Sigmoid colon (tissue), 6 donors: ENCODE measurements at regions not wholly inside any gene's neighbourhood (a gene's known extent, or its start where the extent isn't known, plus 50 kb on each side); places are given as distances from the start of the nearest gene placed in this dataset.

Source experiments
- DNase-seq: peaks from one replicate; pipeline ENCODE4 v3.0.0-alpha.2; 2019
- H3K27ac ChIP-seq, 4 donors: fragments of 200-600 bp; sonication (generic); one replicate each; pipeline ENCODE4 v1.5.1; 2016 to 2019; ENCODE audit warnings: mild to moderate bottlenecking in 1 of 4
- H3K27me3 ChIP-seq, 3 donors: fragments of 200-600 bp; sonication (generic); one replicate each; pipeline ENCODE4 v1.5.1; 2019; ENCODE audit warnings: mild to moderate bottlenecking in 1 of 3
- H3K36me3 ChIP-seq, 4 donors: fragments of 200-600 bp; sonication (generic); one replicate each; pipeline ENCODE4 v1.5.1; 2016 to 2019
- H3K4me1 ChIP-seq, 4 donors: fragments of 200-600 bp; sonication (generic); one replicate each; pipeline ENCODE4 v1.5.1; 2017 to 2019
- H3K4me3 ChIP-seq, 4 donors: fragments of 200-600 bp; sonication (generic); one replicate each; pipeline ENCODE4 v1.5.1; 2017 to 2019; ENCODE audit warnings: mild to moderate bottlenecking in 2 of 4, moderate library complexity in 1 of 4
- H3K9me3 ChIP-seq, 4 donors: fragments of 200-600 bp in 3 of 4; sonication (generic) in 3 of 4; one replicate each; pipeline versions ENCODE4 v1.5.1 to v1.6.1; 2013 to 2019
- EP300 ChIP-seq, 4 donors: sonication (generic); formaldehyde crosslinking; IDR thresholded peaks; one replicate each; pipeline ENCODE4 v1.6.1; 2017; ENCODE audit warnings: antibody characterized with exemption in 4 of 4
- POLR2A ChIP-seq, 2 donors: fragments of 450-650 bp; IDR thresholded peaks; one replicate each; pipeline ENCODE4 v1.6.1; 2016; ENCODE audit warnings: antibody characterized with exemption in 2 of 2, mild to moderate bottlenecking in 2 of 2, moderate library complexity in 2 of 2
- POLR2AphosphoS5 ChIP-seq, 4 donors: sonication (generic); formaldehyde crosslinking; IDR thresholded peaks; one replicate each; pipeline ENCODE4 v1.6.1; 2017; ENCODE audit warnings: antibody characterized with exemption in 4 of 4
- WGBS, 2 donors: extraction: QIAGEN DNeasy Blood & Tissue Kit; methylation state at CpG; one replicate each; pipeline ENCODE4 v1.1.7; 2013; 5-methylcytosine and 5-hydroxymethylcytosine counted together
- intact Hi-C: fragments of 100-400 bp; cut with DNase I; formaldehyde crosslinking; loops from one replicate; pipeline ENCODE4 v1.15.1; 2023
- TF ChIP-seq, protein P1 (sequence below), 4 experiments: fragments of 450-650 bp in 3 of 4; fragments of 200-600 bp in 1 of 4; IDR thresholded peaks; one replicate each; pipeline ENCODE4 v1.5.1; 2016 to 2019; ENCODE audit warnings: antibody characterized with exemption in 4 of 4, mild to moderate bottlenecking in 3 of 4, moderate library complexity in 2 of 4
- donor health status: healthy with polysubstance abuse.
- donor health status: healthy.

DNA sequence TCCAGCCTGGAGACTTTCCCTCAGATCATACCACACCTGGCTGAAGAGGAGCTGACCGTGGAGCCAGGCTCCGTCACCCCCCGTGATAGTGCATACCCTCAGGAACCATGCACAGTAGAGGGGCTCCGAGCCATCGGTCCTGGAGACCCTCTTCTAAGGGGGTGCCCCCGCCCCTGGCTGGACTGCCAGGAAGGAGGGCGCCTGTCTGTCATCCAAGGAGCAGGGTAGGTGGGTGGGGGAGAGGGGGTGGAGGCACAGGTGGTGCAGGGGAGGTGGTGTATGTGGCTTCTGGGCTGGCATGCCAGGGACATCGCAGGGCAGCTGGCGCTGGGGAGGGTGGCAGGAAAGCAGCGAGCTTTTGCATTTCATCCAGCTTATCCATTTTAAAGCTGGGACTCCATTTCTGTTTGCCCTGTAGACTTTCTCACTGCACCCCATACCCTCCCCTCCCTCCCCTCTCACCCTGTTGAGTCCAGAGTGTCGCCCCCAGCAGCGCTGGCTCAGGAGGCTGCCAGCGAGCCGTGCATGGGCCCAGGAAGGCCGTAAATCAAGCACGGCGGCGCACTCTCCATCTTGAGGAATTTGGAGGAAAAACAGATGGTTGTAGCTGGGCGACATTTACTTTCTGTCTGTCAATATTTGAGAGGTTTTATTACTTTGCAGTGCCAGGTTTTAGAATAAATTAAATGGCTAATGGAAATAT is 56.2 kb upstream of the HS6ST1 start:
- Histone ChIP-seq H3K27me3 (no peaks in the 10 kb centered on the region), H3K27ac (peak overlapping the region; percentile 73 to 81 (median 77)), H3K9me3 (no peaks in the 10 kb centered on the region), H3K4me1 (peaks cover 0 to 78% (median 74%) of the 10 kb centered on the region in 4 donors), H3K4me3 (no peak overlapping the region), H3K36me3 (no peaks in the 10 kb centered on the region)
- intact Hi-C loops = loop anchor here (2.0 kb wide), 1 partner anchor 52 kb away; no protein-coding TSS in a partner anchor
- no peak for DNase-seq
- TF ChIP-seq POLR2AphosphoS5 (IDR thresholded peaks at IDR 0.05) (peak in 2 of 4 donors; percentile 61 to 76), POLR2A (IDR thresholded peaks at IDR 0.05) (no peak)
- TF ChIP-seq, protein P1, sequence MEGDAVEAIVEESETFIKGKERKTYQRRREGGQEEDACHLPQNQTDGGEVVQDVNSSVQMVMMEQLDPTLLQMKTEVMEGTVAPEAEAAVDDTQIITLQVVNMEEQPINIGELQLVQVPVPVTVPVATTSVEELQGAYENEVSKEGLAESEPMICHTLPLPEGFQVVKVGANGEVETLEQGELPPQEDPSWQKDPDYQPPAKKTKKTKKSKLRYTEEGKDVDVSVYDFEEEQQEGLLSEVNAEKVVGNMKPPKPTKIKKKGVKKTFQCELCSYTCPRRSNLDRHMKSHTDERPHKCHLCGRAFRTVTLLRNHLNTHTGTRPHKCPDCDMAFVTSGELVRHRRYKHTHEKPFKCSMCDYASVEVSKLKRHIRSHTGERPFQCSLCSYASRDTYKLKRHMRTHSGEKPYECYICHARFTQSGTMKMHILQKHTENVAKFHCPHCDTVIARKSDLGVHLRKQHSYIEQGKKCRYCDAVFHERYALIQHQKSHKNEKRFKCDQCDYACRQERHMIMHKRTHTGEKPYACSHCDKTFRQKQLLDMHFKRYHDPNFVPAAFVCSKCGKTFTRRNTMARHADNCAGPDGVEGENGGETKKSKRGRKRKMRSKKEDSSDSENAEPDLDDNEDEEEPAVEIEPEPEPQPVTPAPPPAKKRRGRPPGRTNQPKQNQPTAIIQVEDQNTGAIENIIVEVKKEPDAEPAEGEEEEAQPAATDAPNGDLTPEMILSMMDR (IDR thresholded peaks at IDR 0.05) = no peak
- 59 to 72% methylated on average over 19 of the region's 19 CpGs for WGBS, 2 donors

DNA sequence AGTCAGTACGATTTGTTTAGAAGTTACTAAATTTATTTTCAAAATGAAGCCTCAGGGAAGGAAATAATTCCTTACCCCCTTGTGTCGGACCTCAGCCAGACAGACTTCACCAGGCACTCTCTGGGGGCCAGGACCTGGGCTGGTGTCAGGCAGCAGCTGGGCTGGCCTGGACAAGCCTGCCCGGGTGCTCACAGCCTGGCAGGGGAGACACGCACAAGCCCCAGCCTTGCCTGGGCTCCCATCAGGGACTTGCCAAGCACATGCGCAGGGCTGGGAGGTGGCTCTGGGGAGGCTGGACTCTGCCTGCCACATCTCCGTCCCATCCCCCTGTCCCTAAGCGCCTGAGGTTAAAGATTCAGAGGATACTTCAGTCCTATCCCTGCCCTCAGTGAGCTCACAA is 56.8 kb upstream of the HS6ST1 start:
- H3K4me1 ChIP-seq = peaks cover 0 to 84% (median 79%) of the 10 kb centered on the region in 4 donors

DNA sequence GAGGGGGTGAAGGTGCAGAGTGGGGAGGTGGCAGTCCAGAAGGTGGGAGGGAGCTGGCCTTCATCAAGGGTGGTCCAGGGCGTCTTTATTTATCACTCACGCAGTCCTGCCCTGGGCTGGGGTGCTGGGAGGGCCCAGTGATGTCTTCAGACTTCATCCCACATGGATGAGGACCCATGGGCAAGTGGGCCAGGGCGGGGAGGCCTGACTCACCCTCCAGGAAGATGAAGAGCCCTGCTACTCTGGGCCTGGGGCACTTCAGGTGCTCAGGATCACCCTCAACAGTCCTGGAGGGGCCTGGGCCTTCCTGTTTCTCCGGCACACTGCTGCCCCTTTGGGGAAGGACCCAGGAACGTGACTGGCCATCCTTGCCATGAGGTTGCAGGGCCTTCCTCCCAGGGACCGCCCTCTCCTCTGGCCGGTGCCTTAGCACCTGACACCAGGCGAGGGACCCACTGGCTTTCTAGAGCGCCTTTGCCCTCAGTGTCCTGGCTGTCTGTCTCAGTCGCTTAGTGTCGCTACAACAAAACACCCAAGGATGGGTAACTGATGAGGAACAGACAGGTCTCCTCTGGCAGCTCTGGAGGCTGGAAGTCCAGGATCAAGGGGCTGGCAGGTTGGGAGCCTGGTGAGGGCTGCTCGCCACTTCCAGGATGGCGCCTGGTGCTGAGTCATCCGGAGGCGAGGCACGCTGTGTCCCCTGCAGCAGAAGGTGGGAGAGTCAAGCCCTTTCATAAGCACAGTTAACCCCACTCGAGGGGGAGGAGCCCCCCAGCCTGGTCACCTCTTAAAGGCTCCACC is 57.8 kb upstream of the HS6ST1 start:
- intact Hi-C loops = no loop called here
- H3K4me1 ChIP-seq = peaks cover 0 to 93% (median 88%) of the 10 kb centered on the region in 4 donors

More for the DNA sequence above, 56.8 kb upstream of the HS6ST1 start:
- H3K36me3 ChIP-seq = no peaks in the 10 kb centered on the region
- DNase-seq = no peak
- H3K9me3 ChIP-seq = no peaks in the 10 kb centered on the region
- TF ChIP-seq POLR2A (IDR thresholded peaks at IDR 0.05) = no peak
- TF ChIP-seq EP300 (IDR thresholded peaks at IDR 0.05) = no peak
- TF ChIP-seq, protein P1 (IDR thresholded peaks at IDR 0.05) = no peak
- TF ChIP-seq POLR2AphosphoS5 (IDR thresholded peaks at IDR 0.05) = no peak
- peak overlapping the region; percentile 73 to 81 (median 77) for H3K27ac ChIP-seq
- 68 to 78% methylated on average over 7 of the region's 7 CpGs for WGBS, 2 donors
- no peak overlapping the region for H3K4me3 ChIP-seq
- intact Hi-C loops = loop anchor here (2.0 kb wide), 1 partner anchor 53 kb away; no protein-coding TSS in a partner anchor
- H3K27me3 ChIP-seq = no peaks in the 10 kb centered on the region

DNA sequence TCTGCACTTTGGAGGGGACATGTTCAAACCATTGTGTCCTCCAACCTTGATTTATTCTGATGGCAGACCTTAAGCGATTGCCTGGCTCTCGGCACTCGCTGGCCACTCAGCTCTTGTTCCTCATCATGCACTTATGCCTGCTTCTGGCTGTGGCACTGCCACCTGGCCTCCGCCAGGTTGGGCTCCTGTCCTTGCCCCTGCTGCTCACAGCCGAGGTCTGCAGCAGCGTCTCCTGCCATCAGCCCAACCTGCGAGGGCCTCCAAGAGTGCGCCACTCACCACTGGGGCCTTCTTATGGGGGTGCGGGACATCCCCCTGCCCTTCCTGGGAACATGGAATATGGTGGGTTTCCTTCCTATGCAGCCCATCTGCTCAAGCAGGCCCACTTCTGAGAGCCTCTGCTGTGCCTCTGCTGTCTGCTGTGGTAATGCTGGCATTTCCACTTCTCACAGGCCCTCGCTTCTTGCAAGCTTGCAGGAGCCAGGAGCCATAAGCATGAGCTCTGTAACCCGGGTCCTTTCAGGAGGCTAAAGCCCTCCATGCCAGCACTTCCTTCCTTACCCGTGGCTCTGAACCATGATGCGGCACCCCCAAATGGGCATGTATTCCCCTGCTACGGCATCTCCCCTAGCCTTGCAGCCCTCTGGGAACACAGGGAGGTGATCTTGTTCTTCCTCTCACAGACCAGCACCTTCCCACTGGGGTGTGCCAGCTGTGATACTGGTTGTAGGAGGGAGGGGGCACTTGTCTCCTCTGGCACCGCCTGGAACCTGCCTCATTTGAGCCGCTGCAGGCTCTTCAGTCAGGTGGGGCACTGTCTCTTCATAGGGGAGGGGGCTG is 58.6 kb upstream of the HS6ST1 start:
- 82 to 87% methylated on average over 16 of the region's 16 CpGs for WGBS, 2 donors
- H3K27ac ChIP-seq = peak overlapping the region in 2 of 4 donors; percentile 67 to 76
- H3K36me3 ChIP-seq = no peaks in the 10 kb centered on the region
- TF ChIP-seq, protein P1 (IDR thresholded peaks at IDR 0.05) = no peak
- TF ChIP-seq POLR2AphosphoS5 (IDR thresholded peaks at IDR 0.05) (no peak), EP300 (IDR thresholded peaks at IDR 0.05) (no peak), POLR2A (IDR thresholded peaks at IDR 0.05) (no peak)
- H3K4me1 ChIP-seq = peaks cover 0 to 91% (median 88%) of the 10 kb centered on the region in 4 donors
- no peaks in the 10 kb centered on the region for H3K27me3 ChIP-seq
- H3K9me3 ChIP-seq = no peaks in the 10 kb centered on the region
- no peak overlapping the region for H3K4me3 ChIP-seq
- intact Hi-C loops = no loop called here
- peak; percentile 59 for DNase-seq

More for the DNA sequence above, 57.8 kb upstream of the HS6ST1 start:
- Histone ChIP-seq H3K36me3 (no peaks in the 10 kb centered on the region), H3K4me3 (no peak overlapping the region), H3K27ac (peak overlapping the region; percentile 73 to 81 (median 77)), H3K27me3 (no peaks in the 10 kb centered on the region), H3K9me3 (no peaks in the 10 kb centered on the region)
- TF ChIP-seq EP300 (IDR thresholded peaks at IDR 0.05) (no peak), POLR2AphosphoS5 (IDR thresholded peaks at IDR 0.05) (no peak), POLR2A (IDR thresholded peaks at IDR 0.05) (no peak)
- TF ChIP-seq, protein P1 (IDR thresholded peaks at IDR 0.05) = no peak
- 81 to 85% methylated on average over 17 of the region's 17 CpGs for WGBS, 2 donors
- peak; percentile 59 for DNase-seq
